ENCODE measurements at regions not wholly inside any gene's neighbourhood (a gene's known extent, or its start where the extent isn't known, plus 50 kb on each side); places are given as distances from the start of the nearest gene placed in this dataset.

- Histone ChIP-seq H3K36me3 (no peaks in the 10 kb centered on the region), H3K27me3 (peaks cover 0 to 10% (median 3%) of the 10 kb centered on the region in 4 donors), H3K27ac (no peak overlapping the region), H3K4me3 (no peak overlapping the region), H3K4me1 (no peaks in the 10 kb centered on the region), H3K9me3 (no peaks in the 10 kb centered on the region)
- 27 to 32% methylated on average over 6 of the region's 6 CpGs for WGBS, 2 donors
- intact Hi-C loops (cut with DNase I) = no loop called here
- TF ChIP-seq CTCF (IDR thresholded peaks at IDR 0.05) = no peak
- no peak for DNase-seq
- FAIRE-seq = no peak
- no peak for ATAC-seq
These were observed 1036.1 kb downstream of the TMEM121 start for GRCh38 chr14:106562451-106562850.

- Histone ChIP-seq H3K36me3 (no peaks in the 10 kb centered on the region), H3K27me3 (peaks cover 0 to 6% (median 0%) of the 10 kb centered on the region in 4 donors), H3K9me3 (no peaks in the 10 kb centered on the region), H3K27ac (no peak overlapping the region), H3K4me3 (no peak overlapping the region), H3K4me1 (no peaks in the 10 kb centered on the region)
- DNase-seq (peak in 3 of 6 donors; percentile 34 to 74 (median 54)), ATAC-seq (peak; percentile 40 to 69 (median 54)), FAIRE-seq (no peak)
- peak; percentile 12 to 41 (median 28) for TF ChIP-seq CTCF (IDR thresholded peaks at IDR 0.05)
- WGBS, 2 donors = 37 to 41% methylated on average over 14 of the region's 14 CpGs
- intact Hi-C loops (cut with DNase I) = no loop called here
These were observed 1037.8 kb downstream of the TMEM121 start for GRCh38 chr14:106564058-106564643.

- no peak for ATAC-seq
- 63 to 65% methylated on average over 11 of the region's 11 CpGs for WGBS, 2 donors
These were observed 1052.1 kb downstream of the TMEM121 start for GRCh38 chr14:106578481-106578880.

GRCh38 chr14:106579084-106579483, 1052.7 kb downstream of the TMEM121 start:
- DNase-seq = no peak
- TF ChIP-seq CTCF (IDR thresholded peaks at IDR 0.05) = no peak
- ATAC-seq = no peak
- peaks cover 0 to 3% (median 0%) of the 10 kb centered on the region in 4 donors for H3K27me3 ChIP-seq
- H3K4me1 ChIP-seq = no peaks in the 10 kb centered on the region
- H3K4me3 ChIP-seq = no peak overlapping the region
- WGBS, 2 donors = 55 to 64% methylated on average over 6 of the region's 6 CpGs
- no peaks in the 10 kb centered on the region for H3K9me3 ChIP-seq
- FAIRE-seq = no peak
- no peaks in the 10 kb centered on the region for H3K36me3 ChIP-seq
- H3K27ac ChIP-seq = no peak overlapping the region
- intact Hi-C loops (cut with DNase I) = no loop called here

More at GRCh38 chr14:106578481-106578880, 1052.1 kb downstream of the TMEM121 start:
- FAIRE-seq (no peak), DNase-seq (no peak)
- no peak overlapping the region for H3K4me3 ChIP-seq
- no peaks in the 10 kb centered on the region for H3K4me1 ChIP-seq
- H3K27ac ChIP-seq = no peak overlapping the region
- peaks cover 0 to 3% (median 0%) of the 10 kb centered on the region in 4 donors for H3K27me3 ChIP-seq
- intact Hi-C loops (cut with DNase I) = no loop called here
- no peaks in the 10 kb centered on the region for H3K9me3 ChIP-seq
- no peaks in the 10 kb centered on the region for H3K36me3 ChIP-seq
- no peak for TF ChIP-seq CTCF (IDR thresholded peaks at IDR 0.05)

GRCh38 chr14:106585692-106586091, 1059.3 kb downstream of the TMEM121 start:
- ATAC-seq (no peak), DNase-seq (no peak), FAIRE-seq (no peak)
- no peak for TF ChIP-seq CTCF (IDR thresholded peaks at IDR 0.05)
- Histone ChIP-seq H3K9me3 (no peaks in the 10 kb centered on the region), H3K4me3 (no peak overlapping the region), H3K4me1 (no peaks in the 10 kb centered on the region), H3K27ac (no peak overlapping the region), H3K27me3 (peaks cover 0 to 8% (median 0%) of the 10 kb centered on the region in 4 donors), H3K36me3 (no peaks in the 10 kb centered on the region)
- intact Hi-C loops (cut with DNase I) = no loop called here
- 47 to 62% methylated on average over 9 of the region's 9 CpGs for WGBS, 2 donors
